Frontal cortex (tissue), 3 donors: ENCODE measurements at regions not wholly inside any gene's neighbourhood (a gene's known extent, or its start where the extent isn't known, plus 50 kb on each side); places are given as distances from the start of the nearest gene placed in this dataset.

Source experiments
- DNase-seq, 2 donors: peaks; one replicate each; pipeline ENCODE4 v3.0.0; 2012; ENCODE audit warnings: low spot score in 2 of 2
- FAIRE-seq: peaks from 2 replicates; lab custom pipeline; 2012; peaks lifted over from hg19 to GRCh38; lab: Jason Lieb, UNC
- donor health status: control.
- donor health status: control.
- donor health status: control.

DNA sequence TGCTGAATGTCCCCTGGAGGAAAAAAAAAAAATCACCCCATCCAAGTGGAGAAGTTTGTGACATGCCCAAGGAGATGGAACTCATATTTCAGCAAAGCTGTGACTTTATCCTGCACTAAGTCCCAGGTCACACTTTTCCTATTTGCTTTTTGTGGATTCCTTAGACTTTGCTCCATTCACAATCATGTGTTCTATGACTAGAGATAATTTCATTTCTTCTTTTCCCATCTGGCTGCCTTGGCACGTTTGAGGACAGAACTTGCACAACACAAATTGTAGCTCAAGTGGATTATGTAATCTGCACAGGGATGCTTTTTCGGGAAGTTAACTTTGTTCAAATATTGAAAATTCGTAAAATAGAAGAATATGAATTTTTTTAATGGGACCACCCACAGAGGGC lies 100.7 kb upstream of the PTPN1 start:
- DNase-seq (no peak), FAIRE-seq (no peak)

DNA sequence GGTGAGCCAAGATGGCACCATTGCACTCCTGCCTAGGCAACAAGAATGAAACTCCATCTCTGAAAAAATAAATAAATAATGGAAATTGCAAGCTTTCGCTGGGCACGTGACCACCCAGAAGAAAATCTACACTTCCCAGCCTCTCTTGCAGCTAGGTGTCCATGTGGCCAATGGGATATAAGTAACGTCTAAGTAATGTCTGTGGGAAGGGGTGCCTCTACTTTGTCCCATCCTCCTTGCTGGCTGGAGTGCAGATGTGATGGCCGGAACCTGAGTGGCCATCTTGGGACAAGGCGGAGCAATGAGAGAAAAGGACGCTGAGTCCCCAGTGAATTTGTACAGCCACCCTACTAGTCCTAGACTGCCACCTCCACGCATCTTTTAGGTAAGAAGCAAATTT lies 99.8 kb upstream of the PTPN1 start:
- no peak for FAIRE-seq
- no peak for DNase-seq

DNA sequence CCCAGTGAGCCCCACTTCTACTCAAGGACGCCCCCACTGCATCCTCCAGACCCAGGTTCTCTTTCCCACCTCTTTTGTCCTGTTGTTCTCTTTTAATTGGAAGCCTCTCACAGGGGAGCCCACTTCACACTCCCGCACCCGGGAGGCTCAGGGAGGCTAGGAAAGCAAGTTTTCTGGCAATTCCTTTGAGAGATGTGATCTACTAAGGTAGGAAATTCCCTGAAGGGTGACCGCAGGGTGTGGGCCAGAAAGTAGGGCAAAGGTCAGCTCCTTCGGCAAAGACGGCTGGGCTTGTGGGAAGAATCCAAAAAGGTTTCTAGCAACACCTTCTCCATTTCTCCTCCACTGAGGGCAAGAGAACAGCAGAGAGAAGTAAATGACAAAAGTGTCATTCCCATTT lies 98.1 kb upstream of the PTPN1 start:
- DNase-seq (no peak), FAIRE-seq (no peak)

DNA sequence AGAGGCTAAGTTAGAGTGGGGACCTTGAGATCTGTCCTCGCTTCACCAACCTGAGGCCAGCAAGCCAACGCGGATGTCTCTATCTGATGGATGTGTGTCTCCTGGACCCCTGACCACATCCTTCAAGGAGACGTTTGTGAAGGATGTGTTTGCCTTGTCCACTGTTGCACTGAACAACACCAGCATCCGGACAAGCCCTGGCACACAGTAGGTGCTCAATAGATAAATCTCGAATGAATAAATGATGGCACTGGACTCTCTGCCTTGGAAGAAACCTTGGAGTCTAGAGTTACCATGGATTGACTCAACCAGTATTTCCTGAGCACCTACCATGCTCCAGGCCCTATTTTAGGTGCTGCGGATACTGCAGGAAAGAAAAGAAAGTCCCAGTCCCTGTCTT lies 97.7 kb upstream of the PTPN1 start:
- DNase-seq (no peak), FAIRE-seq (no peak)

DNA sequence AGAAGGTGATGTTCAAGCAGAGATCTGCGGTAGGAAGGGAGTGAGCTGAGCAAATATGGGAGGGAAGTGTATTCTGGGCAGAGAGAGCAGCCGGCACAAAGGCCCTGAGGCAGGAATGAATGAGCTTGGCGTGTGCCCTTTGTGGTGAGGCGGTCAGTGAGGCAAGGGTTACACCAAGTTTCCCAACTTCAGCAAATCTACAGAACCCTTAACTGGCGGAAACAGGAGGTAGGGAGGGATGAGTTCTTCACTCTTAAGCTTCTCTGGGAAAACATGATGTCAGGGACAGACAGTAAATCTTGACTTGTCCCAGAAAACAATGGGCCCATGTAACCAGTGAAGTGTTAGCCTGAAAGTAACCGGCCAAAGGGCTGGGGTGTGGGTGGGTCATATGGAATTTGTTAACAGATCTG lies 97.1 kb upstream of the PTPN1 start:
- FAIRE-seq (no peak), DNase-seq (no peak)

DNA sequence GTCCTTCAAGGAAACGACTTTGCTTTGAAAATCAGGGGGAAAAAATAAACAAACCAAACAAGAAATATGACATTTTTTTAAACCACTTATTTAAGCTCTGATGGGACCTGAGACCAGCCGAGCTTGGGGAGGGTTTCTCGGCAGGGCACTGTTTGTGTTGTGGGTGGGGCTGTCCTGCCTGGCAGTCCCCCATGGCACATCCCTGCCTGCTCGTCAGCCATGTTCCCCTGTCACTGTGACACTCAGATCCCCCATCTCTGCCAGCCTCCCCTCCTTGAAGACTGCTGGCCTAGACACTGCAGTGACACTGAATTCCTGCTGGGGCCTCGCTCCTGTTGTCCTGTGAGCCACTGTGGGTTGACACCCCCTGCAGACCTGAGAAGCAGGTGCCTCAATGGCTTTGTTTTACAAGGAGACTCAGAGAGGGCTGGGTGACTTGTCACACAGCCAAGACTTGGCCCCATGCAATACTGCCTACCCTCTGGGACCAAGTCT lies 95.1 kb upstream of the PTPN1 start:
- DNase-seq (no peak), FAIRE-seq (no peak)

DNA sequence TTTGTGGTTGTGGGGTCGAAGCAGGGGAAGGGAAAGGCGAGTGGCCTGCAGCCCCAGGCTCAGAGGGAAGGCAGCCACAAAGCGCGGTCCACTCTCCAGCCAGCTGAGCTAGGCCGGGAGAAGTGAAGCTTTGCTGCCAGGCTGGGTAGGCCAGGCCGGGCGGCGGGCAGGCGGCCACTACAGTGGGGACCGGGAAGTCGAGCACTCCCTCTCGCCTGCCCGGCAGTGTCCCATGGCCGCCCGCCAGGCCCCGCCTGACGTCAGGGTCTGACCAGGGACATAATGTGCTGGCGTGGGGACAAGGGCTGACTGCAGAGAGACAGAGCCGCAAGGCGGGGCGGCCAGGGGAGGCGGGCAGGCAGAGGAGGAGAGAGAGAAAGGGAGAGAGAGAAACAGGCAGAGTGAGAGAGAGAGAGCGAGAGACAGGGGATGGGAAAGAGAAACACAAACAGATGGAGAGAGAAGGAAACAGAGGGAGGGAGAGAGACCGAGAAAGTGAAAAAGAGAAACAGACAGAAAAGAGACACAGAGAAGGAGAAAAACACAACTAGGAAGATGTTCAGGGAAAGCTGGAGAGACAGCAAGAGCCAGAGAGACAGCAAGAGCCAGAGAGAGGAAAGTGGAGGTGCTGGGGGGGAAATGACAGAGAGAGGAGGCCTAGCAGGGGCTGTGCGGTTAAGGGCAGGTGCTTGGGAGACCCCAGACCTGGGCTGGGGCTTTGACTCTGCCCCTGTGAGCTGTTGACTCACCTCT lies 94.5 kb upstream of the PTPN1 start:
- FAIRE-seq: no peak

DNA sequence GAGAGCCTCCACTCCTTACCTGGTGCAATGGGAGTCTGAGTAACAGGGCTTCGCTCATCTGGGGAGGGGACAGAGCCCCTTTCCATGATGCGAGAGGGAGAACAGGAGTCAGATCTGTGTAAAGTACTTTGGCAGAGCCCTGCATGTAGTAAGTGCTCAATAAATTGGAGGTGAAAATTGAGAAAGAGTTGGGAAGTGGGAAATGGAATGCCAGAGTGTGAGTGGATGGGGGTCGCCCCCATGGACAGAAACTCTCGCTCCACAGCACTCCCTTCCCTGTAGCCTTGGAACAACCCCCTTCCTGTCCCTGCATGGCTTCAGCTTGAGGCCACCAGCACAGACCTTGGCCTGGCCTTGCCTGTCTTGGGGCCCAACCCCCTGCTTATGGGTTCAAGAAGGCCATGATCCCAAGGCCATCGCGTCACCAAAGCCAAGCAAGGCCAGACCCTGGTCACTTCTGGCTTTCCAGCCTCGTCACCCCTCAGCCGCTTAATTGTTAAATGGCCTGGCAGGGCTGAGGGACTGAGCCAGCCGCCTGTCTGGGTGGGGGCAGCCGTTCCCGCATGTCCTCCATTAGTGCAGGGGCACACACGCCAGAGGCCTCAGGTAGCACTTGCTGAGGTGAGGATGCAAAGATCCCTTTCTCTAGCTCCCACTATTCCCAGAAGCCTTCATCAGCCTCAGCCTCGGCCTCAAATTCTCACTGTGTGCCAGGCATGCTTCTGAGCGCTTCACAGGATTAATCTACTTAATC lies 93.7 kb upstream of the PTPN1 start:
- FAIRE-seq (no peak), DNase-seq (no peak)

More for the DNA sequence above, 94.5 kb upstream of the PTPN1 start:
- peak; percentile 67 to 83 for DNase-seq

DNA sequence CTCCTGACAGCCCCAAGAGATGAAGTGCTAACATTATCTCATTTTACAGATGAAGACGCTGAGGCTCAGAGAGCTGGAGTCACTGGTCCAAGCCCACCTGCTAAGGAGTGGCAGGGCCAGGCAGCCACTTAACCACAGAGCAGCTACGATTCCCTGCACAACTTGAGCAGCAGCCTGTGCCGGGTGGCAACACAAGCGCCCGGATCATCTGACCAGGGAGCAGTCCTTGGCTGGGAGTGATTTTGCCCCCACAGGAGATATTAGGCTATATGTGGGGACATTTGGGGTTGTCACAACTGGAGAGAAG lies 93.2 kb upstream of the PTPN1 start:
- DNase-seq: no peak
- no peak for FAIRE-seq

DNA sequence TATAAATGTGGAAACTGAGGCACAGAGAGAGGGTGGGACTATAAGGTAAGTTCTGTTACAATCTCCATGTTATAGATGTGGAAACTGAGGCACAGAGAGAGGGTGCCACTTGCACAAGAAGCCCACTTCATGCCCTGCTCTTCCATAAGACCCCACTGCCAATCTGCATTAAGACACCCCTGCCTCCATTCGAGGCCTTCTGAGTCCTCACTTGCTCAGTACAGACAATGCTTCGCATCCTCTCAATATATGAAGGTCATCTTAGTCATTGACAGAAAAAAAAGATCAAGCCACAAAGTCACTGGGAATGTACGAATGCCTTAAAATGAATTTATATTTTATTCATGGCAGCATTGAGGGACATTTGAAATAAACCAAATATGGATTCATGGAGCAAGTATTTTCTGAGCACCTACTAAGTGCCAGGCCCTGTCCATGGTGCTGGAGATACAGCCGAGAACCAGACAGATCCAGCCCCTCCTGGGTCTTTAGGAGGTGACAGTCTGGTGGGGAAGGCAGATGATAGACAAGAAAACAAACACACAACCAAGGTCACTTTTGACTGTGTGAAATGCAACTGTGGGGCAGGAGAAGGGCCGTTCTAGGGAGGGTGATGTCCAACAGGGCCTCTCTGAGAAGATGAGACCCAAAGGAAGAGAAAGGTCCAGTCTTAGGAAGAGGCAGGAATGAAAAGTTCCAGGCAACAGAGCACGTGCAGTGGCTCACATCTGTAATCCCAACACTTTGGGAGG lies 92.5 kb upstream of the PTPN1 start:
- DNase-seq (no peak), FAIRE-seq (no peak)

DNA sequence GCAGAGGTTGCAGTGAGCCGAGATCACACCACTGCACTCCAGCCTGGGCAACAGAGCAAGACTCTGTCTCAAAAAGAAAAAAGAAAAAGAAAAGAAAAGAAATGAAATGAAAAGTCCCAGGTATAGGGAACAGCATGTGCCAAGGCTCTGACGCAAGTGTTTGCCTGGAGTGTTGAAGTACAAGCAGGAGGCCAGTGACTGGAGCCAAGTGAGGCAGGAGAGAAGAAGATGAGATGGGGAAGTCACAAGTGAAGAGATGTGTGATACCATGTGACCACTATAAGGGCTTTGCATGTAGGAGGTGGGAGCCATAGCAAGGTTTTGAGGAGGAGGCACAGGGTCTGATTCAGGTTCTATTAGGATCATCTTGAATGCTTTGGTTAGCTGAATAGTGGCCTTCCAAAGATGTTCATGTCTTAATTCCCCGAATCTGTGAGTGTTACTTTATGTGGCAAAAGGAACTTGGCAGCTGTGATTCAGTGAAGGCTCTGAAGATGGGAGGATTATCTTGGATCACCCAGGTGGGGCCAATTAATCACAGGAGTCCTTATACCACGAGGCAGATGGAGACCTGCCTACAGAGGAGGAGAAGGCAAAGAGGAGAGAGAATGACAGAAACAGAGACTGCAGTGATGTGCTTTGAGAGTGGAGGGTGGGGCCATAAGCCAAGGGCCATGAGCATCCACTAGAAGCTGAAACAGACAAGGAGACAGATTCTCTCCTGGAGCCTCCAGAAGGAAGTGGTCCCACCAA lies 91.1 kb upstream of the PTPN1 start:
- DNase-seq (no peak), FAIRE-seq (no peak)

DNA sequence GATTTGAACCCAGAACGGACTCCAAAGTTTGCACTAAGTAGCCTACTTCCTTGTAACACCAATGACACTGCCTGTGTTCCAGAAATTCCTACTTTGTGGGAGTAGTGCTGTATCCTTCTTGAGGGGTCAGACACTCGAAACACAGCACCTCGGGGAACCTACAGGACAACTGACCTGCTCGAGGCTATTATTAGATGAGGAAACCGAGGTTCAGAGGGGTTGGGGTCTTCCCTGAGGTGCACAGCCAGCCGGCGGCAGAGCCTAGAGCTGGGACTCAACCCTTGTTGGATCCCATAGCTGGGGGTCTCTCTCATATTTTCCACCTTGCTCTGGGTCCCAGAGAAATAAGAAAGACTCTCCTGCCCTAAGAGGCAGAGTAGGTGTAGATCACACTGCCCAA lies 89.8 kb upstream of the PTPN1 start:
- DNase-seq (no peak), FAIRE-seq (no peak)

DNA sequence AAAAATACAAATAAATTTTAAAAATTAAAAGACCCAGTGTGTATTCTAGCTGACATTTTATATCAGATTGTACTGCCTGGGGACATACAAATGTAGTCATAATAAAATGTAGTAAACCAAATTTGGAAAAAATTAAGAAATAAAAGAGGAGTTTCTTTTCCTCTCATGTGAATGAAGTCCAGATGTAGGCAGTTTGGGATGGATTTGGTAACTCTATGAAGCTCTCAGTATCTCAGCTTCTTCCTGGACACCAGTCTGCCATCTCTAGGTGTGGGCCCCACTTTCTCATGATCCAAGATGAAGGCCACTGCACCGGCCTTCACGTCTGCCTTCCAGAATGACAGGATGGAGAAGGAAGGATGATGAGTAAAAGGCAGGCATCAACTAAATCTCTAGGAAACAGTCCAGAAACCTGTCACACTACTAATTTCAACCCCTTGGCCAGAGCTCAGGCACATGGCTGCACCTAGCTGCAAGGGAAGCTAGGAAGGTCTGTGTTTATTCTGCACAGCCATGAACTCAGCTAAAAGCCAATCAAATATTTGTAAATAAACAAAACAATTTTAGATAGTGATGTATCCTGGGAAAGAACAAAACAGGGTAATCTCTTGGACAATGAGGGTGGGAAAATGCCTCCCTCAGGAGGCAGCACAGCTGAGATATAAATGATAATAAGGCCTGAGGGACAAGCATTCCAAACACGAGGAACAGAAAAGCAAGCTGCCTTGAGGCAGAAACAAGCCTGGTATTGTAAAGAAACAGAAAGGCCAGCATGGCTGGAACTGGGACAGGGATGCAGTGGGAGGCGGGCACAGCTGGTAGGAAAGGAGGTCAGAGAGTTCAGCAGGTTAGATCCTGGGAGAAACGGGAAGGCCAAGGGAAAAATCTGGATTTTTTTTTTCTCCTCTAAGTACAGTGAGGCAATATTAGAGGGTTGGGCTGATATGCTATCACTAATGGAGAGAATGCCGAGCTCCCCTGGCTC lies 88.5 kb upstream of the PTPN1 start:
- DNase-seq (no peak), FAIRE-seq (no peak)

DNA sequence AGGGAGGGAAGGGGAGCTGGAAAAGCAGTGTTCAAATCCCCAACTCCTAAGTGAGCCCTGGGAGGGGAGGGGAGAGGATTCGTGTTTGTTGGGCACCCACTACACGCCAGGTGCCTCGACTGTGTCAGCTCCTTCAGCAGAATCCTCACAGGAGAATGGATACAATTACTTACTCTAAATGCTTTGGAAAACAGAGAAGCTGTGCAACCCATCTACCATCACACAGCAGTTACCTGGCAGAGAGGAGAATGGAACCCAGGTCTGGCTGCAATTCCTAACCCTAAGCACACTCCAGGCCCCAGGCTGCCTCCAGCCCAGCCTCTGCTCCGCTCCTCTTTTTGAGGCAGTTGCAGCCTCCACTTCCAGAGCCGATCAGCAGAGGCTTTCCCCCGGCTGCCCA lies 86.4 kb upstream of the PTPN1 start:
- no peak for FAIRE-seq
- no peak for DNase-seq

DNA sequence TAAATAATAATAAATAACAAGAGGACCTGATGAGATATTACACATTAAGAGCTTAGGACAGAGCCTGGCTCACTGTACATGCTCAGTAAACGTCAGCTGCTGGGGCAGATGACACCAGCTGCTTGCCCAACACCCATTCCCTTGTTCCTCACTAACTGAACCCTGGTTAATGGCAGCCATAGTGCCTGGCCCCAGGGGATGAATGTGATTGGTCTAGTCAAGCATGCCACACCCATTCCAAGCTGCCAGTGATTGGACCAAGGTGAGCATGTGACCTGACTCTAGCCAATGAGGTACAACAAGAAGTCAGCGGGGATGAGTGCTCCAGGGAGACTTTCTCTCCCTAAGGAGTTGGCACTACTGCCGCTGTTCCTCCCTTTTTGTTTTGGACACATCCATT lies 85.1 kb upstream of the PTPN1 start:
- DNase-seq (no peak), FAIRE-seq (no peak)

DNA sequence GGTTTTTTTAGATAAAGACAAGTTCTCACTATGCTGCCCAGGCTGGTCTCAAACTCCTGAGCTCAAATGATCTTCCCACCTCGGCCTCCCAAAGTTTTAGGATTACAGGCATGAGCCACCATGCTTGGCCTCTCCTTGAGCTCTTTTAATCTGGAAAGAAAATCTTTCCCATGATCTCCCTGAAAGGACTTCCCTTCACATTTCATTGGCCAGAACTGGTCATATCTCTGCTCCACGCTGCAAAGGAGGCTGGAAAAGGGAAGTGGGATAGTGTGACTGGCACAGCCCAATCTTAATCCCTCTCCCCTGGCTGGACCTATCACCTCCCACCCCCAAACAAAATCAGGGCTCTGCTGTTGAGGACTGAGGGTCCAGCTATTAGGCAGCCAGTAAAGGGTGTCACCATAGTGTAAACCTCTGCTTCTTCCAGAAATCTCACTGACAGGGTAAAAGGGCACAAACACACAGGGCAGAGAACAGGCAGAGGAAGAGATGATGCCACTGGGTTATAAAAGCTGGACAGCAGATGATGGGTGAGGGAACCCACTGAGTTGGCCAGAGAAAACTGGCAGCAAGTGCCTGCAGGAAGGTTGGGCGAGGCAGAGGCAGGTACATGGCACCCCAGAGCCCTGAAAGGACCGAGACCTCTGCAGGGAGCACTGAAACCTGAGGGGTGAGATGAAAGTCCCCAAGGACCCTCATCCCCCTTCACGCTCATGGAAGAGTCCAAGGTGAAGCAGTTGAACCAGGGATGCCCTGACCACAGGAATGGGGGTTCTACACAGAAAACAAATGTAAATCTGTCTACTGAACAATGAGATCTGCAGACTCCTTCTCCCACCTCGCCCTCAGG lies 83.1 kb upstream of the PTPN1 start:
- no peak for FAIRE-seq
- no peak for DNase-seq

DNA sequence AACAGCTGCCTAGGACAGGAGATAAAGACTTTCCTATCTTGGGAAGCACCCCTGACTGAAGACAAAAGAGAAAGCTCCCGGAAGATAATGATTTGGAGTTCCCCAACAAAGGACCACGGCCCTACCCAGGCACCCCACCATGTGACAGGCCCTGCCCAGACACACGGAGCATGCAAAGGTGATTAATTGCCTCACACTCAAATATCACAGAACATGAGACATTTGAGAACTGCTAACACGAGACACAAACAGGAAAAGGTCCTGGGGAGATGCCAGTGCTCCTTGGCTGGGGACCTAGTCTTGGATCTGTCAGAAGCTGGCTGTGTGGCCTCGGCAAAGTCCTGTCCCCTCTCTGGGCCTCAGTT lies 82.5 kb upstream of the PTPN1 start:
- no peak for FAIRE-seq
- no peak for DNase-seq

DNA sequence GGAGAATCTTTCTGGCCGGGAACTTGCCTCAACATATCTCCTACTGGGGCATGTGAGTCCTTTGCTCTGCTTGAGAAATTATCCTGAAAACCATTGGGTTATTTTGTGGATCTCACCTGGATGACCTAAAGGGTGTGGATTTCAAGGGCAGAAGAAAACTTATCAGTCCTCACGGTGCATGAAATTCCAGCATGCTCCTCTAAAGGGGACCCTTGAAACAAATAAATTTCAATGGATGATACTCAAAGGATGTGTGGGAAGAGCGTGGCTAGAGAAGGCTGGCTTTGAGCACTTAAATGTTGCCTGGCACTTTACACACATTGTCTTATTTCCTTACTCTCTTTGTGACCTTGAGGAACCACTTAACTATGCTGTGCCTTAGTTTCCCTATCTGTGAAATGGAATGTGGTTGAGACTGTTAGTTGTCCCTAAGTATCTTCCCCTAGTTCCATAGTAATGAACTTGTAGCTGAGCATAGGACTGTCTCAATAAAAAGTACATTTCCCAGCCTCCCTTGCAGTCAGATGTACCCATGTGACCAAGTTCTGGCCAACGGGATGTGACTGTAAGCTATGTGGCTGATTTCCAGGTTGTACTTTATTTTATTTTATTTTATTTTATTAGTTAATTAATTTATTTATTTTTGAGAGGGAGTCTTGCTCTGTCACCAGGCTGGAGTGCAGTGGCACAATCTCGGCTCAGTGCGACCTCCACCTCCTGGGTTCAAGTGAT lies 81.9 kb upstream of the PTPN1 start:
- no peak for FAIRE-seq
- no peak for DNase-seq
